ENCODE measurements at regions not wholly inside any gene's neighbourhood (a gene's known extent, or its start where the extent isn't known, plus 50 kb on each side); places are given as distances from the start of the nearest gene placed in this dataset.

DNA sequence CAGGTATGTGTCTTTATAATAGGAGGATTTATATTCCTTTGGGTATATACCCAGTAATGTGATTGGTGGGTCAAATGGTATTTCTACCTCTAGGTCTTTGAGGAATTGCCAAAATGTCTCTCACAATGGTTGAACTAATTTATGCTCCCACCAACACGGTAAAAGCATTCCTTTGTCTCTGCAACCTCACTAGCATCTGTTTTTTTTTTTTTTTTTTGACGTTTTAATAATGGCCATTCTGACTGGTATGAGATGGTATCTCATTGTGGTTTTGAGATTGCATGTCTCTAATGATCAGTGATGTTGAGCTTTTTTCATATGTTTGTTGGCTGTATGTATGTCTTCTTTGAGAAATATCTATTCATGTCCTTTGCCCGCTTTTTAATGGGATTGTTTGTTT lies 144.9 kb upstream of the RGS17 start:
- in situ Hi-C loops (cut with MboI; ENCODE audit: low sequenced_read_pairs) (no loop called here), intact Hi-C loops (cut with micrococcal nuclease) (no loop called here), dilution Hi-C loops (cut with HindIII; ENCODE audit: low sequenced_read_pairs, unreplicated experiment) (no loop called here)
- no peak overlapping the region for H2AFZ ChIP-seq (replicated peaks; ENCODE audit: low read length, poor library complexity)
- H3K4ac ChIP-seq (ENCODE audit: low read depth, low read length), result no peak overlapping the region
- no TSS peak for BruUV-seq (replicated peaks)
- H2AK5ac ChIP-seq (ENCODE audit: low read depth, low read length), result no peak overlapping the region
- no peaks in the 10 kb centered on the region for H3K27me3 ChIP-seq (ENCODE audit: control insufficient read depth, insufficient read depth, low read length)
- H2BK5ac ChIP-seq (ENCODE audit: low read depth, low read length, poor library complexity, severe bottlenecking), result no peak overlapping the region
- no peak overlapping the region for H2BK15ac ChIP-seq (ENCODE audit: low read depth, low read length)
- H2AK9ac ChIP-seq (replicated peaks; ENCODE audit: low read depth, low read length, poor library complexity), result no peak overlapping the region
- H3K27ac ChIP-seq (ENCODE audit: insufficient read depth, low read length), result no peak overlapping the region
- TF ChIP-seq FOS (IDR thresholded peaks at IDR 0.05; ENCODE audit: low read depth, low read length) (no peak), MAFK (IDR thresholded peaks at IDR 0.05; ENCODE audit: low read depth, low read length) (no peak), SMC3 (IDR thresholded peaks at IDR 0.05; ENCODE audit: low read depth, low read length) (no peak)
- no peaks in the 10 kb centered on the region for H3K36me3 ChIP-seq (ENCODE audit: control insufficient read depth, insufficient read depth, low read length)
- whole genome bisulfite sequencing, 2 experiments (ENCODE audit: extremely low coverage in 2 of 2, insufficient read length in 1 of 2), result no CpG with 5 or more reads among the region's 3 CpGs
- DNase-seq, result no peak
- no peak overlapping the region for H2BK120ac ChIP-seq (ENCODE audit: low read depth, low read length)
- no peak overlapping the region for H3K18ac ChIP-seq (ENCODE audit: low read depth, low read length)
- H2BK20ac ChIP-seq (ENCODE audit: low read depth, low read length), result no peak overlapping the region
- H3K14ac ChIP-seq (replicated peaks; ENCODE audit: low read depth, low read length), result no peak overlapping the region
- H4K8ac ChIP-seq (ENCODE audit: low read depth in 2 of 2, low read length in 2 of 2), result no peak overlapping the region
- H3K4me1 ChIP-seq (ENCODE audit: control insufficient read depth, insufficient read depth, low read length), result no peaks in the 10 kb centered on the region
- ATAC-seq (ENCODE audit: low read depth), result no peak
- ChIA-PET CTCF (no interaction called here), POLR2A (ENCODE audit: unreplicated experiment) (no interaction called here)
- no peak overlapping the region for H3K4me3 ChIP-seq (ENCODE audit: insufficient read depth, low read depth, low read length)
- no peak overlapping the region for H3K23ac ChIP-seq (ENCODE audit: low read depth, low read length)
- H3K9ac ChIP-seq (ENCODE audit: low read depth, low read length), result no peak overlapping the region
- no peak overlapping the region for H4K91ac ChIP-seq (ENCODE audit: insufficient read depth, low read depth, low read length)
- no peak overlapping the region for H3K4me2 ChIP-seq (ENCODE audit: low read depth, low read length)
- no peaks in the 10 kb centered on the region for H3K9me3 ChIP-seq (ENCODE audit: control insufficient read depth, insufficient read depth, low read length)
- no peaks in the 10 kb centered on the region for H4K20me1 ChIP-seq (ENCODE audit: insufficient read depth, low read length)
- H4K5ac ChIP-seq (ENCODE audit: low read depth, low read length), result no peak overlapping the region
- no peak overlapping the region for H3K56ac ChIP-seq (ENCODE audit: extremely low read depth, insufficient read depth, low read length)
- no peaks in the 10 kb centered on the region for H3K79me1 ChIP-seq (ENCODE audit: low read depth in 1 of 2, low read length in 2 of 2)
- H3K9me1 ChIP-seq (ENCODE audit: insufficient read depth, low read length), result no peaks in the 10 kb centered on the region
